ENCODE measurements at regions not wholly inside any gene's neighbourhood (a gene's known extent, or its start where the extent isn't known, plus 50 kb on each side); places are given as distances from the start of the nearest gene placed in this dataset.

DNA sequence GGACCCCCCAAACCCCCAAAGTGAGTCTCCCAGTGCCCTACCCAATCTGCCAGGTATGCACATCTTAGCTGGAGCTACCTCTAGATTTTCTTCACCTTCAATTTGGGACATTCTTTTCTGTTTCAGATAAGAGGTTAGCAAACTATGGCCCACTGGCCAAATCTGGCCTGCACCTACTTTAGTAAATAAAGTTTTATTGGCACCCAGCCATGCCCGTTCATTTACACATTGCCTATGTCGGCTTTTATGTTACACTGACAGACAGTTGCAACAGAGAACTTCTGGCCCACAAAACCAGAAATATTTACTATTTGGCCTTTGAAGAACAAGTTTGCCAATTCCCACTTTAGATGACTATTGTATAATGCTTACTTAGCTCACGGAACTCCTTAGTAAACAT, 55.9 kb upstream of the STX16 start:
- ATAC-seq = no peak
- TF ChIP-seq ISL1 (CRISPR knock-in tag; IDR thresholded peaks at IDR 0.05) = no peak

- TF ChIP-seq ZFP3 (CRISPR knock-in tag; IDR thresholded peaks at IDR 0.05) = no peak
- no peak for TF ChIP-seq TOX (CRISPR knock-in tag; IDR thresholded peaks at IDR 0.05; ENCODE audit: borderline replicate concordance)
- no peak for TF ChIP-seq SNAI2 (CRISPR knock-in tag; IDR thresholded peaks at IDR 0.05)
- no peak for ATAC-seq
These were observed 57.0 kb upstream of the STX16 start for GRCh38 chr20:58593880-58594638.

DNA sequence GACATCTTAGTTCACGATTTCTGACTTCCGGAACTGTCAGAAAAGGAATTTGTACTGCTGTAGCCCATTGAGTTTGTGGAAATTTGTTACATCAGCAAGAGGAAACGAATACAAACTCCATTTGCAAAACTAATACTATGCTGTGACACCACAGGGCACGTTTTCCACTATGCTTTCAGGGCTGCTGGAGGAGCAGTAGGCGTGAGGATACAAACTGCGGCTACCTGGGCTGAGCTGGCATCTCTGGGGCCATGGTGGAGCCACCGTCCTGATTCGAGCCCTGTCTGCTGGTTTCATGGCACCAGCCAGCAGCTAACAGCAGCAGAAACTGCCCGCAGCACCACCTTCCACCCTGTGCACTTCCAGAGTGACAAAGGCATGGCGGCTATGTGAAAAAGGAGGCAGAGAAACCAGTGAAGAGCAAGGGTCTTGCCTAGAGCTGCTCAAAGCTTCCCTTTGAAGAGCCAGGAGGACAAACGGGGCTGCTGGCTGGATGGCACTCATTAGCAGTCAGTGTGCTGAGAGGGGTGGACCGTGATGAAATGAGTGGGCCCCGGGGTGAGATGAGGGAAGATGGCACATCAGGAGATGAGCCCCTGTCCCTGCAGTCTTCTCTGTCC, 58.9 kb upstream of the STX16 start:
- ATAC-seq = no peak
- TF ChIP-seq, protein P1, sequence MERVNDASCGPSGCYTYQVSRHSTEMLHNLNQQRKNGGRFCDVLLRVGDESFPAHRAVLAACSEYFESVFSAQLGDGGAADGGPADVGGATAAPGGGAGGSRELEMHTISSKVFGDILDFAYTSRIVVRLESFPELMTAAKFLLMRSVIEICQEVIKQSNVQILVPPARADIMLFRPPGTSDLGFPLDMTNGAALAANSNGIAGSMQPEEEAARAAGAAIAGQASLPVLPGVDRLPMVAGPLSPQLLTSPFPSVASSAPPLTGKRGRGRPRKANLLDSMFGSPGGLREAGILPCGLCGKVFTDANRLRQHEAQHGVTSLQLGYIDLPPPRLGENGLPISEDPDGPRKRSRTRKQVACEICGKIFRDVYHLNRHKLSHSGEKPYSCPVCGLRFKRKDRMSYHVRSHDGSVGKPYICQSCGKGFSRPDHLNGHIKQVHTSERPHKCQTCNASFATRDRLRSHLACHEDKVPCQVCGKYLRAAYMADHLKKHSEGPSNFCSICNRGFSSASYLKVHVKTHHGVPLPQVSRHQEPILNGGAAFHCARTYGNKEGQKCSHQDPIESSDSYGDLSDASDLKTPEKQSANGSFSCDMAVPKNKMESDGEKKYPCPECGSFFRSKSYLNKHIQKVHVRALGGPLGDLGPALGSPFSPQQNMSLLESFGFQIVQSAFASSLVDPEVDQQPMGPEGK (CRISPR knock-in tag; IDR thresholded peaks at IDR 0.05; ENCODE audit: borderline replicate concordance) = no peak
- TF ChIP-seq PPARA (CRISPR knock-in tag; IDR thresholded peaks at IDR 0.05; ENCODE audit: borderline replicate concordance) = no peak

- TF ChIP-seq ZNF70 (CRISPR knock-in tag; IDR thresholded peaks at IDR 0.05) (no peak), CSDC2 (CRISPR knock-in tag; IDR thresholded peaks at IDR 0.05) (no peak), ZFP3 (CRISPR knock-in tag; IDR thresholded peaks at IDR 0.05) (no peak)
- TF ChIP-seq, protein P2, sequence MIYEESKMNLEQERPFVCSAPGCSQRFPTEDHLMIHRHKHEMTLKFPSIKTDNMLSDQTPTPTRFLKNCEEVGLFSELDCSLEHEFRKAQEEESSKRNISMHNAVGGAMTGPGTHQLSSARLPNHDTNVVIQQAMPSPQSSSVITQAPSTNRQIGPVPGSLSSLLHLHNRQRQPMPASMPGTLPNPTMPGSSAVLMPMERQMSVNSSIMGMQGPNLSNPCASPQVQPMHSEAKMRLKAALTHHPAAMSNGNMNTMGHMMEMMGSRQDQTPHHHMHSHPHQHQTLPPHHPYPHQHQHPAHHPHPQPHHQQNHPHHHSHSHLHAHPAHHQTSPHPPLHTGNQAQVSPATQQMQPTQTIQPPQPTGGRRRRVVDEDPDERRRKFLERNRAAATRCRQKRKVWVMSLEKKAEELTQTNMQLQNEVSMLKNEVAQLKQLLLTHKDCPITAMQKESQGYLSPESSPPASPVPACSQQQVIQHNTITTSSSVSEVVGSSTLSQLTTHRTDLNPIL (CRISPR knock-in tag; IDR thresholded peaks at IDR 0.05; ENCODE audit: low read depth) = no peak
- no peak for ATAC-seq
These were observed 60.2 kb upstream of the STX16 start for GRCh38 chr20:58590679-58591473.

DNA sequence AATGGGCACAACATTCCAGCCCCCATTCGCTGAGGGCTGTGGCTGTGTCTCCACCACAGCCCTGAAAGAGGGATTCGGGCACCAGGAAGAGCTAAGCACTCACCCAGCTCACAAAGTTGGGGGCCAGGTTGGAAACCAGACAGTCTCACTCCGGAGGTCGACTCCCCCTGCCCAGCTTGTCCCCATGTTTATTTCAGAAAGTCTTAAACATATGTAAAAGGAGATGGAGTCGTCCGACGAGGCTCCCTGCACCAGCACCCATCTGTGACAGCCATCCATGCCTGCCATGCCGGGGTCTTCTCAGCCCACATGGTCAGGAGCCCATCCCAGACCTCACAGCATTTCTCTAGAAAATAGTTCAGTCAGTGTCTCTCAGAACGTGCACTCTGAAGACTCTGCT, 63.6 kb upstream of the STX16 start:
- ATAC-seq = no peak

More for the DNA sequence above, 63.6 kb upstream of the STX16 start:
- TF ChIP-seq, protein P3, sequence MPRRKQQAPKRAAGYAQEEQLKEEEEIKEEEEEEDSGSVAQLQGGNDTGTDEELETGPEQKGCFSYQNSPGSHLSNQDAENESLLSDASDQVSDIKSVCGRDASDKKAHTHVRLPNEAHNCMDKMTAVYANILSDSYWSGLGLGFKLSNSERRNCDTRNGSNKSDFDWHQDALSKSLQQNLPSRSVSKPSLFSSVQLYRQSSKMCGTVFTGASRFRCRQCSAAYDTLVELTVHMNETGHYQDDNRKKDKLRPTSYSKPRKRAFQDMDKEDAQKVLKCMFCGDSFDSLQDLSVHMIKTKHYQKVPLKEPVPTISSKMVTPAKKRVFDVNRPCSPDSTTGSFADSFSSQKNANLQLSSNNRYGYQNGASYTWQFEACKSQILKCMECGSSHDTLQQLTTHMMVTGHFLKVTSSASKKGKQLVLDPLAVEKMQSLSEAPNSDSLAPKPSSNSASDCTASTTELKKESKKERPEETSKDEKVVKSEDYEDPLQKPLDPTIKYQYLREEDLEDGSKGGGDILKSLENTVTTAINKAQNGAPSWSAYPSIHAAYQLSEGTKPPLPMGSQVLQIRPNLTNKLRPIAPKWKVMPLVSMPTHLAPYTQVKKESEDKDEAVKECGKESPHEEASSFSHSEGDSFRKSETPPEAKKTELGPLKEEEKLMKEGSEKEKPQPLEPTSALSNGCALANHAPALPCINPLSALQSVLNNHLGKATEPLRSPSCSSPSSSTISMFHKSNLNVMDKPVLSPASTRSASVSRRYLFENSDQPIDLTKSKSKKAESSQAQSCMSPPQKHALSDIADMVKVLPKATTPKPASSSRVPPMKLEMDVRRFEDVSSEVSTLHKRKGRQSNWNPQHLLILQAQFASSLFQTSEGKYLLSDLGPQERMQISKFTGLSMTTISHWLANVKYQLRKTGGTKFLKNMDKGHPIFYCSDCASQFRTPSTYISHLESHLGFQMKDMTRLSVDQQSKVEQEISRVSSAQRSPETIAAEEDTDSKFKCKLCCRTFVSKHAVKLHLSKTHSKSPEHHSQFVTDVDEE (CRISPR knock-in tag; IDR thresholded peaks at IDR 0.05) = no peak
- TF ChIP-seq, protein P4, sequence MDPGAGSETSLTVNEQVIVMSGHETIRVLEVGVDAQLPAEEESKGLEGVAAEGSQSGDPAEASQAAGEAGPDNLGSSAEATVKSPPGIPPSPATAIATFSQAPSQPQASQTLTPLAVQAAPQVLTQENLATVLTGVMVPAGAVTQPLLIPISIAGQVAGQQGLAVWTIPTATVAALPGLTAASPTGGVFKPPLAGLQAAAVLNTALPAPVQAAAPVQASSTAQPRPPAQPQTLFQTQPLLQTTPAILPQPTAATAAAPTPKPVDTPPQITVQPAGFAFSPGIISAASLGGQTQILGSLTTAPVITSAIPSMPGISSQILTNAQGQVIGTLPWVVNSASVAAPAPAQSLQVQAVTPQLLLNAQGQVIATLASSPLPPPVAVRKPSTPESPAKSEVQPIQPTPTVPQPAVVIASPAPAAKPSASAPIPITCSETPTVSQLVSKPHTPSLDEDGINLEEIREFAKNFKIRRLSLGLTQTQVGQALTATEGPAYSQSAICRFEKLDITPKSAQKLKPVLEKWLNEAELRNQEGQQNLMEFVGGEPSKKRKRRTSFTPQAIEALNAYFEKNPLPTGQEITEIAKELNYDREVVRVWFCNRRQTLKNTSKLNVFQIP (CRISPR knock-in tag; IDR thresholded peaks at IDR 0.05; ENCODE audit: borderline replicate concordance, low read depth) = no peak
- TF ChIP-seq ZC3H10 (CRISPR knock-in tag; IDR thresholded peaks at IDR 0.05) (no peak), CSDC2 (CRISPR knock-in tag; IDR thresholded peaks at IDR 0.05) (no peak), ZNF8 (CRISPR knock-in tag; IDR thresholded peaks at IDR 0.05) (no peak), GLIS3 (CRISPR knock-in tag; IDR thresholded peaks at IDR 0.05) (no peak), SNAI2 (CRISPR knock-in tag; IDR thresholded peaks at IDR 0.05) (no peak), ESRRG (CRISPR knock-in tag; IDR thresholded peaks at IDR 0.05) (no peak), ZFP30 (CRISPR knock-in tag; IDR thresholded peaks at IDR 0.05) (no peak), ARNTL (CRISPR knock-in tag; IDR thresholded peaks at IDR 0.05; ENCODE audit: borderline replicate concordance, low read depth) (no peak), TCF4 (CRISPR knock-in tag; IDR thresholded peaks at IDR 0.05; ENCODE audit: borderline replicate concordance) (no peak)
- TF ChIP-seq, protein P1 (CRISPR knock-in tag; IDR thresholded peaks at IDR 0.05; ENCODE audit: borderline replicate concordance) = no peak
